ENCODE measurements at regions not wholly inside any gene's neighbourhood (a gene's known extent, or its start where the extent isn't known, plus 50 kb on each side); places are given as distances from the start of the nearest gene placed in this dataset.
A peak's percentile ranks its signal among the peaks of the same experiment; 100 is the strongest.

DNA sequence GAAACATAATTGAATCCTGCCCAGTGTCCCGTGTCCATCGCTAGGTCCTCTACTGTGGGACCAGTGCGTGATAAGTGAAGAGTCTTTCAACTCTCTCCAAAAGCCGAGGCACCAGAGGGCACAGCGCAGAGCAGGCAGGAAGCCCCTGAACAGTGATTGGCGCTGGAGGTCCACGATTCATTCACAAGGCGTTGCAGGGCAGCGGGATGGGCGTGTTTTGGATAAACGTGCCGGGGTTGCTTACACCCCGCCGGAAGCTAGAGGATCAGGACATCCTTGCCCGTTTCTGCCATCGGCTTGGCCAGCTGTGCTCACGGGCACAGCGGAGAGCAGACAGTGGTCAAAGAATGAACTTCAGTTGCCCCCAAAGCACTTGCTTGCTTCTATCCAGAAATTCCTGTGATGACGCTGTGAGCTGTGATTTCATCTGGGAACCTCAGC is 86.0 kb upstream of the PFKP start:
- no peak for DNase-seq (ENCODE audit: low spot score)

DNA sequence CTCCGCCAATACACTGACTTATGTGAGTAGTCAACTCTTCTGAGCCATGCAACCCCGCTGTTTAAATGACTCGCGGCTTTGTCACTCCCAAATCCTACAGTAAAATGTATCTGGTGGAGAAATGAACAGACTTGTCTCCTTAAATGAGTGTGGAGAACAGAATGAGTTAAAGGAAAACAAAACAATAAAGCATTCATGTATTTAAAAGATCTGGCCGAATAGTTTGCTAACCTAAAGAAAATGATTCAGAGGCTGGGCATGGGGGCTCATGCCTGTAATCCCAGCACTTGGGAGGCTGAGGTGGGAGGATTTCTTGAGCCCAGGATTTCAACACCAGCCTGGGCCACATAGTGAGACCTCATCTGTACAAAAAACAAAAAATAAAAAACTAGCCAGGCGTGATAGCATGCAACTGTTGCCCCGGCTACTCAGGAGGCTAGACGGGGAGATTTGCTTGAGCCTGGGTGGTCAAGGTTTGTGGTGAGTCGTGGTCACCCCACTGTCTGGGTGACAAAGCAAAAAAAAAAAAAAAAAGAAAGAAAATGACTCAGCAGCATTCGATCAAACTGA is 86.5 kb upstream of the PFKP start:
- DNase-seq (ENCODE audit: low spot score), result peak; percentile 96

DNA sequence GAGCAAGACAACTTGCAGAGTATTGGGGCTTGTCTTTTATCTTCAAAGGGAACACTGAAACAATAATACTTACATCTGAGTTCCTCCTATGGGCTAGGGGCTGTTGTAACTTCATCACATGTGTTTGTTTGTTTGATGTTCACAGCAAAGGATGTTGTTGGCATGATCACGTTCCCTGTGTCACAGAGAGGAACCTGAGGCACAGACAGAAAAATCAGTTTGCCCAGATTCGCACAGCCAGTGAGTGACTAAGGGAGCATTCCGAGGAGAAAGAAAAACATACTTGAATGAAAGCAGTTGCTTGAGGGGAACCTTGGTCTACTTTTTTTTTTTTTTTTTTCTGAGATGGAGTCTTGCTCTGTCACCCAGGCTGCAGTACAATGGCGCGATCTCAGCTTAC is 87.2 kb upstream of the PFKP start:
- peak; percentile 25 for DNase-seq (ENCODE audit: low spot score)

DNA sequence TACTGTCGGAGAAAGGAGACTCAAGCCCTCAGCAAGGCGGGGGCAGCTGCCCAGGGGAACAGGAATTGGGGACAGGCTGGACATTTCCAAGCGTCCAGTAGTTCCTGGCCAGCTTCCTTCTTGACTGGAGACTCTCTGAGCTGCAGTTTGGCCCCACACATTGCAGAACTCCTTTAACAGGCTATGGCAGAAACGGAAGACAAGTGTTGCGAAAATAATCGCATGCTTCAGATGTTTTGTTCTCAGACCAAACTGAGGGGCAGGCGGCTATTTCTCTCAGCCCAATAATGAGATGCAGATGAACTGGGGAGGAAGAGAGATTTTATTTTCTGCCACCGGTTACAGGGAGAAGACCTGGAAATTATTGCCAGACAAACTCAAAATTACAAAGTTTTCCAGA is 88.0 kb upstream of the PFKP start:
- no peak for DNase-seq (ENCODE audit: low spot score)

DNA sequence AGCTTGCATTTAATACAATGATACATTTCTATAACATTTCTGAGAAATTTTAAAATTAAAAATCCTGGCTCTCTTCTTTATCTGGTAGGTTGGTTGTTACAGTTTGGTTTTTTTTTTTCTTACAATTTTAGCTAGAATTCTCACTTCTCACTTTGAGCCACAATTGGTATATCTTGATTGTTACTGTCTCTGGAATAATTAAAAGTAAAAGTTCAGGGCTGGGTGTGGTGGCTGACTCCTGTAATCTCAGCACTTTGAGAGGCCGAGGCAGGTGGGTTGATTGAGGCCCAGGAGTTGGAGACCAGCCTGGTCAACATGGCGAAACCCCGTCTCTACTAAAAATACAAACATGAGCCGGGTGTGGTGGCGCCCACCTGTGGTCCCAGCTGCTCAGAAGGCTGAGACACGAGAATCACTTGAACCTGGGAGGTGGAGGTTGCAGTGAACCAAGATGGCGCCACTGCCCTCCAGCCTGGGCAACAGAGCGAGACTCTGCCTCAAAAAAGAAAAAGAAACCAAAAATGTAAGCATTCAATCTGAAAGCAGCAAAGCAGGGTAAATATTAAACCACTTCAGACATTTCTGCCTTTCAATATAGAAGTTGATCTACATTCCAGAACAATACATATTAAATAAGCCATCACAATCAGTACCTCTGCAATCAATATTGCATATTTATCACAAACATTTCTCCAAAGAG is 88.6 kb upstream of the PFKP start:
- DNase-seq (ENCODE audit: low spot score), result no peak

DNA sequence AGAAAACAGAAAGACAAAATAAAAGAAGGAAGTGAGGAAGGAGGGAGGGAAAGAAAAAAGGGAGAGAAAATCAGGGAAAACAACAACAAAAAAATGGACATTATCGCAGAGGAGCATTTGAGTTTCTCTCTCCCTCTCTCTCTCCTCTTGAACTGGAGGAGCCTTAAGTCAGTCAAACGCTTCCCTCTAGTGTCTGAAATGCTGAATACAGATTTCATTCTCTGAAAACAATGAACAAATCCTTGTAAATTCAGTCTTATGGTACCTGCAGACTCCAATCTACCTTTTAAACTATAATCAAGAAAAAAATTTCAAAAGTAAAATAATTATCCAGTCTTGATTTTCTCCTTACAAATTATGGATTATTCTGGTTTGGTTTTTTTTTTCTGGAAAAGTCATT is 89.2 kb upstream of the PFKP start:
- peak; percentile 69 for DNase-seq (ENCODE audit: low spot score)

DNA sequence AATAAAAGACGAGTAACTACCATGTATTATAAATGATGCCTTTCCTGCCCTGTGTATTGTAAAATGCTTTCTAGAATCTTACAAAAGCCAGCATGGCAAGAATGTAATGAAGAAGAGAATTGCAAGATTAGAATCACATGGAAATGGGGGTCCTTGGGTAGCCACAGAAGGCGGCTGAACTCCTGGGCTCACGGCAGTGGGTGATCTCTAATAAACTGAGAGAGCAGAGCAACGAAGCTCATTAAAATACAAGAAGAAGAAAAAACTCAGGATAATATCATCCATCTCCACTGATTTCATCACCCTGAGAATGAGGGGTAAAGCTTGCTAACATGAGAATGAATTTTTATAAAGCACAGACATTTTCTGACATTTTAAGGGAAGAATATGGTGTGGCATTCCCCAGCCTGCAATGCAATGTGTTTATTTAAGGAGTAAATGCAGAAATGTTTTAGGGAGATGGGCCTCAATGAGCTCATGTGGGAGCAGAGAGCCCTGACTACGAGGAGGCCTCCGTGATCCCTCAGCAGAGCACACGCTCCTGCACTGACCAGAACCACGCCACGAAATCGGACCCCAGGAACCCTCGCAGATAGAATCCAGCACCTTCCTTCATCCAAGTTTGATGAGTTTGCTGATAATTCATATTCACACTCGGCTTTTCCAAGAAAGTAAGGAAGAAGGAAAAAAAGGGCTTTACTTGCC is 92.7 kb upstream of the PFKP start:
- no peak for DNase-seq (ENCODE audit: low spot score)

DNA sequence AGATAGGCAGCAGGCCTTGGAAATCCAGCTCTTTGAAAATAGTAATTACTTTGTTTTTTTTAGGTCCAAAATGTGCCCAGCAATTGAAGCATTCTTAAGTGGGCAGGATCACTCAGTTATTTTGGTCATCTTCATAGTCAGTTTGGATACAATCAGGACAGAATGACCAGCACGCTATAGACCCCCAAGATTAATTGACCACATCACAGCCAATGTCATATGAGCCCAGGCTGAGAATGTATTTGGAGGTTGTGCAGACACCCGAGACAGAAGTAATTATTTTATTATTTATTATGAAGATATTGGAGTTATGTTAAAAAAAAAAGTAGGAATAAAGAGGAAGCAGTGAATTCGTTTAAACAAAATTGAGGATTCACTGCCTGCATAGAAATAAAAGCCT is 93.3 kb upstream of the PFKP start:
- DNase-seq (ENCODE audit: low spot score), result no peak

DNA sequence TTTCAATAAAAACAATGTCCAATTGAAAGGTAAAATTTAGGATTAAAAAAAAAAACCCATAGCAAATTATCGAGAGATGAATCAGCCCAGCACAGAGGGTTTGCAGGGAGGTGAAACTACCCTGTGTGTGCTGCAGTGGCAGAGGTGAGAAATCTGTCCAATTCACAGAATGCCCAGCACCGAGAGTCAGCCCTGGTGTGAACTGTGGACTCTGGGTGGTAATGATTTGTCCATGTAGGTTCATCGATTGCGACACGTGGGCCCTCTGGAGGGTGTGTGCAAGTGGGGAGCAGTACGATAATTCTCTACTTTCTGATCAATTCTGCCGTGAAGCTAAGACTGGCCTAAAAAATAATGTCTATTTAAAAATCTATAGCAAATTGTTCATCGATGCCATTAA is 94.5 kb upstream of the PFKP start:
- no peak for DNase-seq (ENCODE audit: low spot score)

DNA sequence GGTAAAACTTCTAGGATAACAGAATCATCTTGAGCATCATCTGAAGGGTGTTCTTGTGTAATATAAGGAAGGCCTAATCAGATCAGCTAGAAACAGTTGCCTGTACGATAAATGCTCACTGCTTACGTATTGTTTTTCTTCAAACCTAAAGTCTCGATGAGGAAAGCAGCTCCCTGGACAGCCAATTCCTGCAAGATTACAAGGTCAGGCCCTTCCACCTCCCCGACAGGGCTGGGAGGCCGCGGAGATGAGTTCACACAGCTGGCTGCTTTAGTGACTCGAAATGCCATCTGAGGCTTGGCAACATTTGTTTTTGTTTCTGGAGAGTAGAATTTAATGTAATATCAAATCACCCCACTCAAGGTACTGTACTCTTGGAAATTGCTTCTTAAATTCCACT is 95.1 kb upstream of the PFKP start:
- DNase-seq (ENCODE audit: low spot score), result no peak

DNA sequence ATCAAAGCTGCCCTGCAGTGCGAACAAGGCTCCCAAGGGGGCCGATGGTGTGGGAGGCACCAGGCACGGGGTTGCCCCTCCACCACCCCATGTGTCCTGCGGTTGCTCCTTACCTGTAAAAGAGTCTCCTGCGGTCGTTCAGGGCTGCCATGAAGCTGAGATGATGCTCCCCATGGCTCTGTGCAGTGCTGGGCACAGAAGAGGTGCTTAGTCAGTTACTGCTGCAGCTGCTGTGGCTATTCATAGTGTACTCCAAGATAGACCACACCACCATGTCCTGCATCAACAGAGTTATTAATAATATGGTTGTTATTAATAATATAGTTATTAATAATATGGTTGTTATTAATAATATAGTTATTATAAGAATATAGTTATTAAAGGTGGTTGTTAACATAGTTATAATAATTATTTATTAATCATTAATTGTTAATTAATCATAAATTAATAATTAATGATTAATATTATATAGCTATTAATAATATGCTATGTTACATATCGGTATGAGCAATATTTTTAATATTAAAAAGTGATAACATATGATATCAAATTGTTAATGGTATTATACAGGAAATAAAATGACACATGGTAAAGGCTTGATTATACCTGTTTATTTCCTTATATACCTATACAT is 97.0 kb upstream of the PFKP start:
- DNase-seq (ENCODE audit: low spot score), result no peak

DNA sequence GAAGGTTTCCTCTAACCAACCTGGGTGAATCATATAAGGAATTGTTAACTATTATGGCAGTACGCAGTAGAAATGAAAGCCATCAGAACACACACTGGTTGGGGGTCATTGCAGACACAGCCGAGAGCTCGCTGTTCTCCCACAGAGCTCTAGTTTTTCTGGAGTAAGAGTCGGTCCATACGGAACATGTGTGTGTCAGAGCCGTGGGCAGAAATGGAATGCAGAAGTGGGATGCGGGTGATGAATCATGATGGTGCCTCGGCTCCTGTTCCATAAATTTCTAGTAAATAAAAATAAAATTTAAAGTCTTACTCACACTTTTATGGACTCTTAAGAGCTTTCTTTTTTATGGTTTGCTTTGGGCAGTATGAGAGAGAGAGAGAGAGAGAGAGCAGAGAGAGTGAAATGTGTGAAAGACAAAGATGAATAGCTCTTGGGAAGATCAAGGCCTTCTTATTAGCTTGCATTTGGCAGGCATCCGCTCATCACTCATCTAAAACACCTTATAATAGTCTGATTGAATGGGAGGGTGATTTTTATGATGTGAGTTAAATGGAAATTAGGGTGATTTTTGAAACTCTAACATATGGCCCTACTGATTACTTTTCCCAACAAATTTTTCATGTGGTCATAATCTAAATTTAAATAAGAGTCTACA is 98.8 kb upstream of the PFKP start:
- peak; percentile 55 for DNase-seq (ENCODE audit: low spot score)

DNA sequence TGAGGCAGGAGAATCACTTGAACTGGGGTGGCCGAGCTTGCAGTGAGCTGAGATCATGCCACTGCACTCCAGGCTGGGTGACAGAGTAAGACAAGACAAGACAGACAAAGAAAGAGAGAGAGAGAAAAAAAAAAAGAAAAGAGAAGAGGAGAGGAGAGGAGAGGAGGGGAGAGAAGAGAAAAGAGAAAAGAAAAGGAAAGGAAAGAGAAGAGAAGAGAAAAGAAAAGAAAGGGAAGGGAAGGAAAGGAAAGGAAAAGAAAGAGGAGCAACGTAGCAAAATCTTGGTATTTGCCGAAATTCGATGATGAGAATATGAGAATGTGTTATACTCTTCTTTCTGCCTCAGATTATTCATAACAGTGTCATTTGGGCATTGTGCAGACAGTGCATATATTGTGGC is 101.2 kb upstream of the PFKP start:
- DNase-seq (ENCODE audit: low spot score), result no peak

DNA sequence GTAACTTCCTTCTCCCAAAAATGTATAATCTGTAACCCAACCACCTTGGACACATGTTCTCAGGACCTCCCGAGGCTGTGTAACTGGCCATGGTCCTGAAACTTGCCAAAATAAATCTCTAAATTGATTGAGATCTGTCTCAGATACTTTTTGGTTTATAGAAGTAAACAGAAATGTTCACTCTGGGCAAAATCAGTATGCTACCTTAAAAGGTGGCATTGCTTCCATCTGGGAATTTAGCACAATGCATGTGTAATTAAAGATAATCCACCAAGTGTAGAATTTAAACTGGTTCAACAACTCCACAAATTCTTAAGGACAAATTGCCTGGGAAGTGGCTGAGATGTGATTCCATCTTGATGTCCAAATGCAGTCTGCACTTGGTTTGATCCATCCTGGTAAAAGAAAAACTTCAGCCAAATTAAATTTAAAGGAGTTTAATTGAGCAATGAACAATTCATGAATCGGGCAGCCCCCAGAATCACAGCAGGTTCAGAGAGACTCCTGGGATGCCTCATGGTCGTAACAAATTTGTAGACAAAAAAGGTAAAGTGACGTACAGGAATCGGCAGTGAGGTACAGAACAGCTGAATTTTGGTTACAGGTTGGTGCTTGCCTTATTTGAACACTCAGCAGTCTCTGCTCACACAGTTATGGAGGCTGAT is 102.6 kb upstream of the PFKP start:
- no peak for DNase-seq (ENCODE audit: low spot score)

DNA sequence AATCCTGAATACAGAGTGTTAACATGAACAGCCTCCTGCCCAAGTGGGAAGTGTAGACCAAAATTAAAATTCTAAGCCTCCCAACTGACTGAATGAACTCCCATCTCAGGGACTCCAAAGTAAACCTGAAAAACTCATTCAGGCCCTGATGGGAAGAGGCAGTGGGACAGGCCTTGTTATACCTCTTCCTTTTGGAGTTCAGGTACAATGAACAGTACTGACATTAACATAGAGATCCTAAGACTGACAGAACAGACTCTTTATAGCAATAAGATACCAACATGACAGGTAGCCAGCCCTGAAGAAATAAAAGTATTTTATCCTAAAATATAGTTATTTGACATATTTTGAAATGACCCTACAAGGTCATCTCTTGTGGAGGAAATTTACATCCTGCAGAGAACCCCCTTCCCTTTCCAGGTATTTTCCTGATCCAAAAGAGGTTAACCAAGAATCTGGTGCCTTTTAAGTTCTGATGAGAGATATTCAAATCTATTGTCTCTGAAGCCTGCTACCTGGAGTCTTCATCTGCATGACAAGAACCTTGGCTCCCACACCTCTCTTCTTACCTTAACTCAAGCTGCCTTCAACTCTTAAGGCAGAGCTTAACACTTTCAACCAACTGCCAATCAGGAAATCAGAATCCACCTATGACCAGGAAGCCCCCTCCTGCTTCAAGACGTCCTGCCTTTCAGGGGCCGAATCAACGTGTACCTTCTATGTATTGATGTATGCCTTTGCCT is 103.3 kb upstream of the PFKP start:
- no peak for DNase-seq (ENCODE audit: low spot score)

DNA sequence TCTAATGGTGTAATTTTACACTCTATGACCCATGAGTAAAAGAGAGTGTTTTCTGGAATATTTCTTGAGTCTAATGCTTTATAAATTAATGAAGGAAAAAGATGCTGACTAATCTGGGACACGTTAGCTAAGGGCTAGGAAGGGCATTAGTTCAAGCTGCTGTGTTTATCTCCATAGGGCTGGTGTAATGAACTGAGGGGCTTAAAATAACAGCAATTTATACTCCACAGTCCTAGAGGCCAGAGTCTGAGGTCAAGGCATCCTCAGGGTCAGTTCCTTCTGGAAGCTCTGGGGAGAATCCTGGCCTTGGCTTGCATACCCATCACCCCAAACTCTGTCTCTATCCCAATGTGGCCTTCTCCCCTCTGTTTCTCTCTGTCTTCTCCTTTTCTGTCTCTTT is 105.2 kb upstream of the PFKP start:
- no peak for DNase-seq (ENCODE audit: low spot score)

DNA sequence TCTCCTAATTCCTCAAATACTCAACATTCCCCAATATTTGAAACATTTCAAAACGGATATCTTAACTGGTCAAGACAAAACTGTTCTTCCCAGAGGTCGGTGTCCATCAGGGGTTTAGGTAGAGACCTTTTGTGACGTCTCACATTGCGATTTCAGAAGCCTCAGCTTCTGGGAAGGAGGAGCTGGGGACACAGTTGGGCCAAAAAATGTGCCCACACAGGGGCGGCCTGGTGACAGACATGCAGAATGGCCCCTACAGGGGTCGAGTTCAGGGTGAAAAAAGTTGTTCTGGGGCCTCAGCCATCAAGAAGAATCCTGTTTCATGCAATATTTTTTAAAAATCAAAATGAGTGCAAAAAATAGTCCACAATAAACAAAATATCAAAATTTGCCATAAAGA is 108.7 kb upstream of the PFKP start:
- no peak for DNase-seq (ENCODE audit: low spot score)

DNA sequence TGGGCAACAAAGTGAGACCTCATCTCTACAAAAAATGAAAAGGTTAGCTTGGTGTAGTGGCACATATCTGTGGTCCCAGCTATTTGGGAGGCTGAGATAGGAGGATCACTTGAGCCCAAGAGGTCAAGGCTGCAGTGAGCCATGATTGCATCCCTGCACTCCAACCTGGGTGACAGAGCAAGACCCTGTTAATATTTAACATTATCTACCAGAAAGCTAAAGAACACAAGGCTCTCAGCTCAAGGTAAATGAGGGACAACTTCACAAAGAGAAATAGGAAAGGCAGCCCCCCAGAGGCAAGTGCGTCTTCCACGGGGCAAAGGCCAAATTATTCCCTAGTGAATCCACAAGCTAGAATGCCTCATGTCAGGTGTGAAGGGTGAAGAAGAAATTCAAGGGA is 109.6 kb upstream of the PFKP start:
- no peak for DNase-seq (ENCODE audit: low spot score)

DNA sequence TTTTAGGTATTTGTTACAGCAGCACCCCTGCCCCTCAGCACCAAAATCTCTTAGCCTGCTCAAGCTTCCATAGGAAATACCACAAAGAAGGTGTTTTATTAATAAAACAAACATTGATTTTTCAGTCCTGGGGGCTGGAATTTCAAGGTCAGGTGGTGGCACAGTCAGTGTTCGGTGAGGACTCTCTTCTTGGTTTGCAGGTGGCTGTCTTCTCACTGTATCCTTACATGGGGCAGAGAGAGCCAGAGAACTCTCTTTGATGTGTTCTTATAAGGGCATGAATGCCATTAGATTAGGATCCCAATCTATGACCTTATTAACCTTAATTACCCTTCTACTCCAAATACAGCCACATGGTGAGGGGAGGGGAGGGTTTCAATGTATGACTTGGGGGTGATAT is 112.3 kb upstream of the PFKP start:
- DNase-seq (ENCODE audit: low spot score), result no peak

DNA sequence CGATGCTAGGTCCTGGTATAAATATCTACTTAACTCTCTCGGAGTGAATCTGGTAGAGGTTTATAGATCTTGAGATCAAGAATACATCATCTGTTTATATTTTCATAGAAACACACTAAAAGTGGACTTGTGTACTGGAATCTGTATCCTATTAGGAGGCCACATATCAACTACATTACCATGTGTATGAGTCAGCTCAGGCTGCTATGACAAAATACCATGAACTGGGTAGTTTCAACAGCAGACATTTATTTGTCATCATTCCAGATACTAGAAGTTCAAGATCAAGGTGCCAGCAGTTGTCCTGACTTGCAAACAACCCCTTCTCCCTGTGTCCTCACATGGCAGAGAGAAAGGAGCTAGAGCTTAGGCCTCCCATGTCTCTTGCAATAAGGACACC is 113.9 kb upstream of the PFKP start:
- DNase-seq (ENCODE audit: low spot score), result no peak

DNA sequence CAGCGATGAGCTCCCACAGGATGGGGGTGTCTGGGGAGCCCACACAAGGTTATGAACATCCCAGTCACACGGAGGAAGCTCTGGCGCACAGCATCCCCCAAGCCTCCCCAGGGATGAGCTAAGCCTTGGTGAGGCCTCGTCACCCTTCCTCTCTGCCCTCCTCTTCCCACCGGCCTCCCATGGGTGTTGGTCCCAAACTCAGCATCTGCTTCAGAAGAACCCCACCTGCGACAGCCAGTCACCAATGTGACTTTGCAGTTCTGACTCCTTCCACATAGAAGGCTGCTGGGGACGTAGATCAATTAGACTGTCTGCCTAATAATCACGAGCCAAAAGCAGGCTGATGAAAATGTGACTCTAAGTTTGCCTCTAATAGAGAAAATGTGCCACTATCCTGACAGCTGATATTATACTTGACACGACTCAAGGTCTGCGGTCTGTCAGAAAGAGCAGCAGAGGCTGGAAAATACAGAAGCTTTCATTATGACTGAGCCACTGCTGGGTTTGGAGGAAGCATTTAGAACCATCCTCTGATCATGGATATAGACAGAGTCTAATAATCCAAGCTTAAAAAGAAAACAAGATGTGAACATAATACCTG is 116.0 kb upstream of the PFKP start:
- DNase-seq (ENCODE audit: low spot score), result no peak

Data from kidney tubule cell (primary cell).